ENCODE measurements at regions not wholly inside any gene's neighbourhood (a gene's known extent, or its start where the extent isn't known, plus 50 kb on each side); places are given as distances from the start of the nearest gene placed in this dataset.
"Not testable (repeated sequence)": the region's sequence is repeated elsewhere in the genome, so short reads cannot be mapped to it uniquely, and the experiment has no call there.

GRCh38 chr9:62807424-62807823, 1617.6 kb downstream of the SPATA31A7 start:
- H3K9me2 ChIP-seq; H3K27ac ChIP-seq (ENCODE audit: low read depth in 2 of 2, low read length in 1 of 2); H3F3A ChIP-seq (replicated peaks; ENCODE audit: insufficient read depth); CTCF ChIA-PET; H3K27me3 ChIP-seq (ENCODE audit: insufficient read depth); H3K79me2 ChIP-seq (ENCODE audit: insufficient read depth); H3K9me3 ChIP-seq; H3K4me1 ChIP-seq (ENCODE audit: control insufficient read depth in 1 of 2, insufficient read depth in 2 of 2, low read depth in 1 of 2, low read length in 1 of 2); H3K4me3 ChIP-seq (ENCODE audit: low read depth in 2 of 2, low read length in 1 of 2); H3K9ac ChIP-seq; DNase-seq; H2AFZ ChIP-seq (ENCODE audit: low read depth); H4K20me1 ChIP-seq (ENCODE audit: insufficient read depth); H3K36me3 ChIP-seq (replicated peaks in 1 of 2; ENCODE audit: control insufficient read depth in 1 of 2, insufficient read depth in 2 of 2, low read length in 1 of 2); POLR2A ChIA-PET; H3K4me2 ChIP-seq: not testable (repeated sequence)
- WGBS (ENCODE audit: low lambda C conversion rate): 20% methylated on average over 3 of the region's 3 CpGs

- H3K4me2 ChIP-seq: peak overlapping the region; percentile 19; the same call in 1 of the 2 replicates
- H3F3A ChIP-seq (replicated peaks; ENCODE audit: insufficient read depth); H4K20me1 ChIP-seq (ENCODE audit: insufficient read depth); CTCF ChIA-PET; H3K9me3 ChIP-seq; H3K36me3 ChIP-seq (replicated peaks in 1 of 2; ENCODE audit: control insufficient read depth in 1 of 2, insufficient read depth in 2 of 2, low read length in 1 of 2); DNase-seq; H3K27me3 ChIP-seq (ENCODE audit: insufficient read depth); H2AFZ ChIP-seq (ENCODE audit: low read depth); H3K79me2 ChIP-seq (ENCODE audit: insufficient read depth); H3K9ac ChIP-seq; H3K27ac ChIP-seq (ENCODE audit: low read depth in 2 of 2, low read length in 1 of 2); POLR2A ChIA-PET; H3K4me3 ChIP-seq (ENCODE audit: low read depth in 2 of 2, low read length in 1 of 2); H3K9me2 ChIP-seq; H3K4me1 ChIP-seq (ENCODE audit: control insufficient read depth in 1 of 2, insufficient read depth in 2 of 2, low read depth in 1 of 2, low read length in 1 of 2): not testable (repeated sequence)
- WGBS (ENCODE audit: low lambda C conversion rate): 57% methylated on average over 3 of the region's 3 CpGs
Measured at GRCh38 chr9:62808081-62808480, 1618.2 kb downstream of the SPATA31A7 start.

- DNase-seq; H3K9me2 ChIP-seq; H3K79me2 ChIP-seq (ENCODE audit: insufficient read depth); CTCF ChIA-PET; H3K9me3 ChIP-seq; H4K20me1 ChIP-seq (ENCODE audit: insufficient read depth); H3K27ac ChIP-seq (ENCODE audit: low read depth in 2 of 2, low read length in 1 of 2); H3K36me3 ChIP-seq (replicated peaks in 1 of 2; ENCODE audit: control insufficient read depth in 1 of 2, insufficient read depth in 2 of 2, low read length in 1 of 2); H3K4me3 ChIP-seq (ENCODE audit: low read depth in 2 of 2, low read length in 1 of 2); POLR2A ChIA-PET; H3K27me3 ChIP-seq (ENCODE audit: insufficient read depth); H2AFZ ChIP-seq (ENCODE audit: low read depth); H3K4me2 ChIP-seq; H3K4me1 ChIP-seq (ENCODE audit: control insufficient read depth in 1 of 2, insufficient read depth in 2 of 2, low read depth in 1 of 2, low read length in 1 of 2); H3K9ac ChIP-seq; H3F3A ChIP-seq (replicated peaks; ENCODE audit: insufficient read depth): not testable (repeated sequence)
- 85% methylated on average over 6 of the region's 6 CpGs for WGBS (ENCODE audit: low lambda C conversion rate)
Measured at GRCh38 chr9:62810318-62810717, 1620.5 kb downstream of the SPATA31A7 start.

GRCh38 chr9:62810811-62811315, 1621.0 kb downstream of the SPATA31A7 start:
- WGBS (ENCODE audit: low lambda C conversion rate): 73% methylated on average over 5 of the region's 5 CpGs
- not testable (repeated sequence) for H4K20me1 ChIP-seq (ENCODE audit: insufficient read depth); H3K36me3 ChIP-seq (replicated peaks in 1 of 2; ENCODE audit: control insufficient read depth in 1 of 2, insufficient read depth in 2 of 2, low read length in 1 of 2)

GRCh38 chr9:62815436-62815835, 1625.6 kb downstream of the SPATA31A7 start:
- H3K4me2 ChIP-seq; H3K9ac ChIP-seq; H3K27me3 ChIP-seq (ENCODE audit: insufficient read depth); H4K20me1 ChIP-seq (ENCODE audit: insufficient read depth); H3F3A ChIP-seq (replicated peaks; ENCODE audit: insufficient read depth); H3K9me2 ChIP-seq; H3K9me3 ChIP-seq; POLR2A ChIA-PET; CTCF ChIA-PET; H3K36me3 ChIP-seq (replicated peaks in 1 of 2; ENCODE audit: control insufficient read depth in 1 of 2, insufficient read depth in 2 of 2, low read length in 1 of 2); H3K27ac ChIP-seq (ENCODE audit: low read depth in 2 of 2, low read length in 1 of 2); H2AFZ ChIP-seq (ENCODE audit: low read depth); H3K4me3 ChIP-seq (ENCODE audit: low read depth in 2 of 2, low read length in 1 of 2); DNase-seq; H3K79me2 ChIP-seq (ENCODE audit: insufficient read depth); H3K4me1 ChIP-seq (ENCODE audit: control insufficient read depth in 1 of 2, insufficient read depth in 2 of 2, low read depth in 1 of 2, low read length in 1 of 2): not testable (repeated sequence)
- 65% methylated on average over 1 of the region's 1 CpG for WGBS (ENCODE audit: low lambda C conversion rate)

More at GRCh38 chr9:62810811-62811315, 1621.0 kb downstream of the SPATA31A7 start:
- DNase-seq; H3K9me3 ChIP-seq; H3K27me3 ChIP-seq (ENCODE audit: insufficient read depth); H3K4me1 ChIP-seq (ENCODE audit: control insufficient read depth in 1 of 2, insufficient read depth in 2 of 2, low read depth in 1 of 2, low read length in 1 of 2); CTCF ChIA-PET; H3K27ac ChIP-seq (ENCODE audit: low read depth in 2 of 2, low read length in 1 of 2); H3F3A ChIP-seq (replicated peaks; ENCODE audit: insufficient read depth); H3K79me2 ChIP-seq (ENCODE audit: insufficient read depth); H3K4me2 ChIP-seq; H3K4me3 ChIP-seq (ENCODE audit: low read depth in 2 of 2, low read length in 1 of 2); H3K9ac ChIP-seq; POLR2A ChIA-PET; H3K9me2 ChIP-seq; H2AFZ ChIP-seq (ENCODE audit: low read depth): not testable (repeated sequence)

GRCh38 chr9:62816331-62816730, 1626.5 kb downstream of the SPATA31A7 start:
- H3K9me2 ChIP-seq; CTCF ChIA-PET; POLR2A ChIA-PET; H3K27ac ChIP-seq (ENCODE audit: low read depth in 2 of 2, low read length in 1 of 2); H4K20me1 ChIP-seq (ENCODE audit: insufficient read depth); H3K4me3 ChIP-seq (ENCODE audit: low read depth in 2 of 2, low read length in 1 of 2); H2AFZ ChIP-seq (ENCODE audit: low read depth); H3K27me3 ChIP-seq (ENCODE audit: insufficient read depth); H3K9ac ChIP-seq; H3K36me3 ChIP-seq (replicated peaks in 1 of 2; ENCODE audit: control insufficient read depth in 1 of 2, insufficient read depth in 2 of 2, low read length in 1 of 2); H3K79me2 ChIP-seq (ENCODE audit: insufficient read depth); DNase-seq; H3K4me1 ChIP-seq (ENCODE audit: control insufficient read depth in 1 of 2, insufficient read depth in 2 of 2, low read depth in 1 of 2, low read length in 1 of 2); H3K4me2 ChIP-seq; H3K9me3 ChIP-seq; H3F3A ChIP-seq (replicated peaks; ENCODE audit: insufficient read depth): not testable (repeated sequence)

GRCh38 chr9:62817214-62817613, 1627.4 kb downstream of the SPATA31A7 start:
- WGBS (ENCODE audit: low lambda C conversion rate): 68% methylated on average over 3 of the region's 3 CpGs

More at GRCh38 chr9:62817214-62817613, 1627.4 kb downstream of the SPATA31A7 start:
- H3K36me3 ChIP-seq (replicated peaks in 1 of 2; ENCODE audit: control insufficient read depth in 1 of 2, insufficient read depth in 2 of 2, low read length in 1 of 2); CTCF ChIA-PET; H3K9me2 ChIP-seq; POLR2A ChIA-PET; H4K20me1 ChIP-seq (ENCODE audit: insufficient read depth); H3F3A ChIP-seq (replicated peaks; ENCODE audit: insufficient read depth); DNase-seq; H3K27me3 ChIP-seq (ENCODE audit: insufficient read depth); H3K9ac ChIP-seq; H2AFZ ChIP-seq (ENCODE audit: low read depth); H3K4me2 ChIP-seq; H3K4me1 ChIP-seq (ENCODE audit: control insufficient read depth in 1 of 2, insufficient read depth in 2 of 2, low read depth in 1 of 2, low read length in 1 of 2); H3K79me2 ChIP-seq (ENCODE audit: insufficient read depth); H3K9me3 ChIP-seq; H3K4me3 ChIP-seq (ENCODE audit: low read depth in 2 of 2, low read length in 1 of 2); H3K27ac ChIP-seq (ENCODE audit: low read depth in 2 of 2, low read length in 1 of 2): not testable (repeated sequence)
